ENCODE measurements at regions not wholly inside any gene's neighbourhood (a gene's known extent, or its start where the extent isn't known, plus 50 kb on each side); places are given as distances from the start of the nearest gene placed in this dataset.

DNA sequence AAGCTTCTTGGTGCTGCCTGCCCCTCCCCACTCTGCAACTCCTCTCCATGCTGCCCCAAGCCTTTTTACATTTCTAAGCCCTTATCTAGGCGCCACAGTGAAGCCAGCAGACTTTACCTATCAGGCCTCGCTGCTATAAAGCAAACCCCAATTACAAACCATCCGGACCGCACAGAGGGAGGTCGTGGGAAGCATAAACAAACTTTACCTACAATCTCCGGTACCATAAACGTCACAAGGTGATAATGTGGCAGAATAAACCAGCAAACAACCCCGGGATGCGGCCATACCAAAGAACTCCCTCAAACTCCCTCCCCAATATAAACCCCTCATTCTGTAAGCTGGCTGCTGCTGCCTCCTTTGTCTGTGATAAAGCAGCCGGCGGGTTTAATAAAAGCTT lies 54.0 kb upstream of the ZCCHC13 start:
- no peak overlapping the region for H3T11ph ChIP-seq (ENCODE audit: low read length)
- H2BK5ac ChIP-seq (ENCODE audit: insufficient read length, low read length): no peak overlapping the region
- no peaks in the 10 kb centered on the region for H3K23me2 ChIP-seq (ENCODE audit: insufficient read length, low read depth, low read length, poor library complexity, severe bottlenecking)
- H2AFZ ChIP-seq (ENCODE audit: low read length): no peak overlapping the region
- peak overlapping the region; percentile 51 for H3K27ac ChIP-seq (ENCODE audit: insufficient read length, low read depth, low read length)
- H3K4ac ChIP-seq (ENCODE audit: low read depth, low read length): no peak overlapping the region
- peak; percentile 90 for DNase-seq
- H3K4me2 ChIP-seq (ENCODE audit: insufficient read depth, insufficient read length, low read length): peak overlapping the region; percentile 31
- H2BK12ac ChIP-seq (ENCODE audit: insufficient read length, low read depth, low read length): no peak overlapping the region
- no peak overlapping the region for H4K91ac ChIP-seq (ENCODE audit: insufficient read length, low read depth, low read length)
- H3K9me3 ChIP-seq (ENCODE audit: control insufficient read depth, low read depth, low read length): no peaks in the 10 kb centered on the region
- H3K4me1 ChIP-seq (ENCODE audit: insufficient read depth, low read length): peaks cover 6% of the 10 kb centered on the region; the same call in 1 of the 2 replicates
- no peak overlapping the region for H3K18ac ChIP-seq (ENCODE audit: insufficient read length, low read depth, low read length)
- no peak overlapping the region for H2BK20ac ChIP-seq (ENCODE audit: low read depth, low read length, poor library complexity, severe bottlenecking)
- no peaks in the 10 kb centered on the region; the same call in 1 of the 2 replicates for H3K27me3 Mint-ChIP-seq (ENCODE audit: low read depth)
- no peak overlapping the region for H3K9ac ChIP-seq (ENCODE audit: extremely low read depth, insufficient read length, low read length)
- no peaks in the 10 kb centered on the region; a peak in 1 of 5 replicates for H3K9me3 Mint-ChIP-seq
- TF ChIP-seq, protein P1, sequence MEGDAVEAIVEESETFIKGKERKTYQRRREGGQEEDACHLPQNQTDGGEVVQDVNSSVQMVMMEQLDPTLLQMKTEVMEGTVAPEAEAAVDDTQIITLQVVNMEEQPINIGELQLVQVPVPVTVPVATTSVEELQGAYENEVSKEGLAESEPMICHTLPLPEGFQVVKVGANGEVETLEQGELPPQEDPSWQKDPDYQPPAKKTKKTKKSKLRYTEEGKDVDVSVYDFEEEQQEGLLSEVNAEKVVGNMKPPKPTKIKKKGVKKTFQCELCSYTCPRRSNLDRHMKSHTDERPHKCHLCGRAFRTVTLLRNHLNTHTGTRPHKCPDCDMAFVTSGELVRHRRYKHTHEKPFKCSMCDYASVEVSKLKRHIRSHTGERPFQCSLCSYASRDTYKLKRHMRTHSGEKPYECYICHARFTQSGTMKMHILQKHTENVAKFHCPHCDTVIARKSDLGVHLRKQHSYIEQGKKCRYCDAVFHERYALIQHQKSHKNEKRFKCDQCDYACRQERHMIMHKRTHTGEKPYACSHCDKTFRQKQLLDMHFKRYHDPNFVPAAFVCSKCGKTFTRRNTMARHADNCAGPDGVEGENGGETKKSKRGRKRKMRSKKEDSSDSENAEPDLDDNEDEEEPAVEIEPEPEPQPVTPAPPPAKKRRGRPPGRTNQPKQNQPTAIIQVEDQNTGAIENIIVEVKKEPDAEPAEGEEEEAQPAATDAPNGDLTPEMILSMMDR (conservative IDR thresholded peaks at IDR 0.05): no peak
- H3K4me1 Mint-ChIP-seq: peaks cover 53 to 59% of the 10 kb centered on the region in 2 experiments
- H3K79me1 ChIP-seq (ENCODE audit: insufficient read depth, low read depth, low read length, poor library complexity, severe bottlenecking): no peaks in the 10 kb centered on the region
- H2BK120ac ChIP-seq (ENCODE audit: low read depth, low read length, poor library complexity, severe bottlenecking): peak overlapping the region; percentile 36
- H3K36me3 Mint-ChIP-seq (ENCODE audit: insufficient read depth in 1 of 3, low read depth in 3 of 3): peaks cover 16 to 32% (median 26%) of the 10 kb centered on the region in 3 experiments
- no peaks in the 10 kb centered on the region for H3K79me2 ChIP-seq (ENCODE audit: insufficient read depth, low read length)
- H2BK15ac ChIP-seq (ENCODE audit: low read depth, low read length): no peak overlapping the region
- H2AK5ac ChIP-seq (ENCODE audit: insufficient read length, low read length): no peak overlapping the region
- H3K23ac ChIP-seq (ENCODE audit: insufficient read length, low read depth, low read length): no peak overlapping the region
- peak overlapping the region; percentile 23 to 67; a peak in 4 of 5 replicates for H3K4me3 Mint-ChIP-seq
- H3K27ac Mint-ChIP-seq: peak overlapping the region; percentile 87 to 98 (median 96)
- H3K56ac ChIP-seq (ENCODE audit: insufficient read length, low read depth, low read length): no peak overlapping the region
- no peak overlapping the region for H4K8ac ChIP-seq (replicated peaks; ENCODE audit: insufficient read length, low read depth, low read length)
- no CpG with 5 or more reads among the region's 11 CpGs for WGBS (ENCODE audit: extremely low coverage, insufficient read length, low lambda C conversion rate)
- H3K14ac ChIP-seq (ENCODE audit: insufficient read depth, low read length): no peak overlapping the region
- H4K5ac ChIP-seq (ENCODE audit: insufficient read length, low read depth, low read length): no peak overlapping the region
- H4K20me1 ChIP-seq (ENCODE audit: control insufficient read depth, insufficient read depth, insufficient read length): no peaks in the 10 kb centered on the region
- no peaks in the 10 kb centered on the region for H3K27me3 ChIP-seq (ENCODE audit: insufficient read depth, low read length)

All from H9 (cell line).